ENCODE measurements at regions not wholly inside any gene's neighbourhood (a gene's known extent, or its start where the extent isn't known, plus 50 kb on each side); places are given as distances from the start of the nearest gene placed in this dataset.

DNA sequence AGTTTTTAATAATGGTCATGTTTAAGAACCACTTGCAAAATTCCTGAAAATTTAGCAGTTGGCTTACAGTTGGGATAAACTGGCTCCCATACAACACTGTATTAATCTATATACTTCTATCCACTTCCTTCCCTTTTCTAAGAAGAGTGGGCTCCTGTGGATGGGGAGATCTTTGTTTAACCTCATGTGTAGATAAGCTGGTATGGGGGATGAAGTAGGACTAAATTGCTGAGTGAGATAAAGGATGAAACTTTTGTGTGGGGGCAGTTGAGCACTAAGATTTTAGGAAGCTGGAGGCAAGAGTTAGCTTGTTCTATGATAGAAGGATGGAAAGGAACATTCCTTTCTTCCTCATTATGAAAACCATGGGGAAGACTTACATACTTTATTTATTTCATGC is 54.6 kb upstream of the ATP8A1 start (continued):
- TF ChIP-seq, protein P1, sequence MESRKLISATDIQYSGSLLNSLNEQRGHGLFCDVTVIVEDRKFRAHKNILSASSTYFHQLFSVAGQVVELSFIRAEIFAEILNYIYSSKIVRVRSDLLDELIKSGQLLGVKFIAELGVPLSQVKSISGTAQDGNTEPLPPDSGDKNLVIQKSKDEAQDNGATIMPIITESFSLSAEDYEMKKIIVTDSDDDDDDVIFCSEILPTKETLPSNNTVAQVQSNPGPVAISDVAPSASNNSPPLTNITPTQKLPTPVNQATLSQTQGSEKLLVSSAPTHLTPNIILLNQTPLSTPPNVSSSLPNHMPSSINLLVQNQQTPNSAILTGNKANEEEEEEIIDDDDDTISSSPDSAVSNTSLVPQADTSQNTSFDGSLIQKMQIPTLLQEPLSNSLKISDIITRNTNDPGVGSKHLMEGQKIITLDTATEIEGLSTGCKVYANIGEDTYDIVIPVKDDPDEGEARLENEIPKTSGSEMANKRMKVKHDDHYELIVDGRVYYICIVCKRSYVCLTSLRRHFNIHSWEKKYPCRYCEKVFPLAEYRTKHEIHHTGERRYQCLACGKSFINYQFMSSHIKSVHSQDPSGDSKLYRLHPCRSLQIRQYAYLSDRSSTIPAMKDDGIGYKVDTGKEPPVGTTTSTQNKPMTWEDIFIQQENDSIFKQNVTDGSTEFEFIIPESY (IDR thresholded peaks at IDR 0.05; ENCODE audit: extremely low read depth, insufficient replicate concordance, low read length), result no peak
- no peak for TF ChIP-seq CEBPB (IDR thresholded peaks at IDR 0.05; ENCODE audit: low read depth)
- TF ChIP-seq EGR1 (IDR thresholded peaks at IDR 0.05; ENCODE audit: low read depth), result no peak
- no peak for TF ChIP-seq ELF1 (IDR thresholded peaks at IDR 0.05; ENCODE audit: borderline replicate concordance, low read depth)
- no peak for TF ChIP-seq POLR2AphosphoS5 (IDR thresholded peaks at IDR 0.05; ENCODE audit: low read depth, low read length)
- TF ChIP-seq SP1 (IDR thresholded peaks at IDR 0.05; ENCODE audit: low read depth), result no peak

DNA sequence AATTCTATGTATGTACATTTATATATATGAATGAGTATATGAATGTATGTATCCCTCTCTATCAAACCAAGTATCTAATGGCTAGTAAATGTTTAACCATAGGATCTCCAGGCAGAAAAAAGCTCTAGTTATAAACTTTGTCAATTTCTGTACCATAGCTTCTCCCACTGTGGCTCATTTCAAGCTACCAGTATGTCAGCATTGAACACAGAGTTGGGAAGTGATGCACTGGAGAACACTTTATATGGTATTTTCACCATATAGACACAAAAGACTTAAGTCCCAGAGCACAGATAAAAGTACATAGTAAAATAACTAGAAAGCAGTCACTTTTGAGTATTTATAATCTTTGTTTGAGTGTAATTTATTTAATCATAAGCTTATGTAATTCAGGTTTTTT is 53.9 kb upstream of the ATP8A1 start:
- H3K27me3 ChIP-seq (ENCODE audit: insufficient read depth, low read length), result 0 out of 2 replicates have a peak, but pooled peaks cover 2% of the 10 kb centered on the region
- ChIA-PET POLR2A (no interaction called here), CTCF (no interaction called here), RAD21 (ENCODE audit: low non-redundant PET in 1 of 2, low total read pairs in 2 of 2, uncharacterized antibody in 2 of 2, unreplicated experiment in 2 of 2) (no interaction called here)
- no peaks in the 10 kb centered on the region for H3K9me2 ChIP-seq (ENCODE audit: insufficient read depth)
- H4K20me1 ChIP-seq (ENCODE audit: insufficient read depth), result no peaks in the 10 kb centered on the region
- no peak overlapping the region for H3K27ac ChIP-seq (ENCODE audit: low read depth, low read length)
- TF ChIP-seq RAD21 (IDR thresholded peaks at IDR 0.05; ENCODE audit: low read depth) (no peak), SIN3A (IDR thresholded peaks at IDR 0.05; ENCODE audit: low read depth) (no peak), ELF1 (IDR thresholded peaks at IDR 0.05; ENCODE audit: borderline replicate concordance, low read depth) (no peak), POLR2A (IDR thresholded peaks at IDR 0.05; ENCODE audit: borderline replicate concordance, extremely low read depth, insufficient read depth, insufficient read length) (no peak), ZFX (IDR thresholded peaks at IDR 0.05) (no peak), SP1 (IDR thresholded peaks at IDR 0.05; ENCODE audit: low read depth) (no peak), EZH2phosphoT487 (IDR thresholded peaks at IDR 0.05; ENCODE audit: borderline replicate concordance) (no peak)
- TF ChIP-seq, protein P2, sequence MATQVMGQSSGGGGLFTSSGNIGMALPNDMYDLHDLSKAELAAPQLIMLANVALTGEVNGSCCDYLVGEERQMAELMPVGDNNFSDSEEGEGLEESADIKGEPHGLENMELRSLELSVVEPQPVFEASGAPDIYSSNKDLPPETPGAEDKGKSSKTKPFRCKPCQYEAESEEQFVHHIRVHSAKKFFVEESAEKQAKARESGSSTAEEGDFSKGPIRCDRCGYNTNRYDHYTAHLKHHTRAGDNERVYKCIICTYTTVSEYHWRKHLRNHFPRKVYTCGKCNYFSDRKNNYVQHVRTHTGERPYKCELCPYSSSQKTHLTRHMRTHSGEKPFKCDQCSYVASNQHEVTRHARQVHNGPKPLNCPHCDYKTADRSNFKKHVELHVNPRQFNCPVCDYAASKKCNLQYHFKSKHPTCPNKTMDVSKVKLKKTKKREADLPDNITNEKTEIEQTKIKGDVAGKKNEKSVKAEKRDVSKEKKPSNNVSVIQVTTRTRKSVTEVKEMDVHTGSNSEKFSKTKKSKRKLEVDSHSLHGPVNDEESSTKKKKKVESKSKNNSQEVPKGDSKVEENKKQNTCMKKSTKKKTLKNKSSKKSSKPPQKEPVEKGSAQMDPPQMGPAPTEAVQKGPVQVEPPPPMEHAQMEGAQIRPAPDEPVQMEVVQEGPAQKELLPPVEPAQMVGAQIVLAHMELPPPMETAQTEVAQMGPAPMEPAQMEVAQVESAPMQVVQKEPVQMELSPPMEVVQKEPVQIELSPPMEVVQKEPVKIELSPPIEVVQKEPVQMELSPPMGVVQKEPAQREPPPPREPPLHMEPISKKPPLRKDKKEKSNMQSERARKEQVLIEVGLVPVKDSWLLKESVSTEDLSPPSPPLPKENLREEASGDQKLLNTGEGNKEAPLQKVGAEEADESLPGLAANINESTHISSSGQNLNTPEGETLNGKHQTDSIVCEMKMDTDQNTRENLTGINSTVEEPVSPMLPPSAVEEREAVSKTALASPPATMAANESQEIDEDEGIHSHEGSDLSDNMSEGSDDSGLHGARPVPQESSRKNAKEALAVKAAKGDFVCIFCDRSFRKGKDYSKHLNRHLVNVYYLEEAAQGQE (IDR thresholded peaks at IDR 0.05; ENCODE audit: low read depth), result no peak
- H3K9ac ChIP-seq (ENCODE audit: low read length), result no peak overlapping the region
- H3K4me1 ChIP-seq (ENCODE audit: control insufficient read depth in 1 of 2, insufficient read depth in 2 of 2, low read length in 2 of 2), result no peaks in the 10 kb centered on the region
- BruUV-seq (replicated peaks), result no TSS peak
- no peaks in the 10 kb centered on the region for H3K9me3 ChIP-seq (ENCODE audit: control insufficient read depth in 1 of 2, insufficient read depth in 1 of 2, low read depth in 1 of 2, low read length in 2 of 2)
- no peaks in the 10 kb centered on the region for H3K79me2 ChIP-seq (ENCODE audit: insufficient read depth, low read length)
- intact Hi-C loops (cut with micrococcal nuclease), result no loop called here
- H3K36me3 ChIP-seq (ENCODE audit: control insufficient read depth in 1 of 2, insufficient read depth in 2 of 2, low read length in 2 of 2), result no peaks in the 10 kb centered on the region
- no peak for DNase-seq (ENCODE audit: low read depth, low spot score)
- H2AFZ ChIP-seq (ENCODE audit: low read depth, low read length, poor library complexity, severe bottlenecking), result no peak overlapping the region
- H3K4me3 ChIP-seq (replicated peaks in 1 of 2; ENCODE audit: low read depth in 1 of 2, low read length in 2 of 2), result no peak overlapping the region
- ATAC-seq, result no peak
- no peak overlapping the region for H3K4me2 ChIP-seq (ENCODE audit: low read length)
